ENCODE measurements at regions not wholly inside any gene's neighbourhood (a gene's known extent, or its start where the extent isn't known, plus 50 kb on each side); places are given as distances from the start of the nearest gene placed in this dataset.

DNA sequence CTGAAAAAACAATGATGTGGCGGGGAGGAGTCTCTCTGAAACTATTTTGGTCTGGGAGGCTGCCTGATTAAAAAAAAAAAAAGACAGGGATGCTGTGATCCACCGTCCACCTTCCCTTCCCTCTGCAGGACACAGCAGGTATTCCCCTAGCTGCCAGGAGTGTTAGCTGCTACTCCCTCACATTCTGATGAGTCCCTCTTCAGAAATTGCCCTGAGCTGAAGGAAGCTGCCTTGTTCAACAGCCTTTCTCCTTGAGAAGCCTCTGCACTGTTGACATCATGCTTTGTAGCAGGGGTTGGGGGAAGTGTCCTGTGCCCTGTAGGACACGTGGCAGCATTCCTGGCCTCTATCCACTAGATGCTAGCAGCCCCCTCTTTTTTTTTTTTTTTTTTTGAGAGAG lies 71.7 kb upstream of the ZMYND8 start:
- ATAC-seq (peak; percentile 82), DNase-seq (ENCODE audit: low spot score) (peak; percentile 62)
- no peak overlapping the region for H3K4me2 ChIP-seq
- Mint-ChIP-seq H3K27ac (no peak overlapping the region; the same call in 1 of the 2 replicates), H3K36me3 (ENCODE audit: low read depth) (peaks cover 19% of the 10 kb centered on the region), H3K9me3 (peaks cover 22% of the 10 kb centered on the region), H3K27me3 (ENCODE audit: insufficient read depth, low read depth, poor library complexity) (no peaks in the 10 kb centered on the region), H3K4me3 (no peak overlapping the region), H3K4me1 (peaks cover 14% of the 10 kb centered on the region)
- no peaks in the 10 kb centered on the region for H4K20me1 ChIP-seq (replicated peaks; ENCODE audit: insufficient read depth)
- H3K27ac ChIP-seq (ENCODE audit: low read depth), result no peak overlapping the region
- H2AFZ ChIP-seq, result peak overlapping the region; percentile 94; the same call in 1 of the 2 replicates
- no peaks in the 10 kb centered on the region for H3K27me3 ChIP-seq (ENCODE audit: insufficient read depth)
- TF ChIP-seq POLR2AphosphoS5 (IDR thresholded peaks at IDR 0.05; ENCODE audit: low read depth), result no peak
- no peak for TF ChIP-seq ZNF114 (CRISPR knock-in tag; IDR thresholded peaks at IDR 0.05)
- no peak for TF ChIP-seq EZH2phosphoT487 (IDR thresholded peaks at IDR 0.05; ENCODE audit: unreplicated experiment)
- 0 out of 2 replicates have a peak, but pooled peaks cover 3% of the 10 kb centered on the region for H3K4me1 ChIP-seq (ENCODE audit: insufficient read depth)
- H3K79me2 ChIP-seq (replicated peaks; ENCODE audit: insufficient read depth), result no peaks in the 10 kb centered on the region
- H3F3A ChIP-seq (replicated peaks; ENCODE audit: low read depth), result no peaks in the 10 kb centered on the region
- H3K9me2 ChIP-seq (ENCODE audit: insufficient read depth), result no peaks in the 10 kb centered on the region
- 0 out of 2 replicates have a peak, but pooled peaks cover 3% of the 10 kb centered on the region for H3K36me3 ChIP-seq (ENCODE audit: insufficient read depth)
- no peak overlapping the region for H3K4me3 ChIP-seq

DNA sequence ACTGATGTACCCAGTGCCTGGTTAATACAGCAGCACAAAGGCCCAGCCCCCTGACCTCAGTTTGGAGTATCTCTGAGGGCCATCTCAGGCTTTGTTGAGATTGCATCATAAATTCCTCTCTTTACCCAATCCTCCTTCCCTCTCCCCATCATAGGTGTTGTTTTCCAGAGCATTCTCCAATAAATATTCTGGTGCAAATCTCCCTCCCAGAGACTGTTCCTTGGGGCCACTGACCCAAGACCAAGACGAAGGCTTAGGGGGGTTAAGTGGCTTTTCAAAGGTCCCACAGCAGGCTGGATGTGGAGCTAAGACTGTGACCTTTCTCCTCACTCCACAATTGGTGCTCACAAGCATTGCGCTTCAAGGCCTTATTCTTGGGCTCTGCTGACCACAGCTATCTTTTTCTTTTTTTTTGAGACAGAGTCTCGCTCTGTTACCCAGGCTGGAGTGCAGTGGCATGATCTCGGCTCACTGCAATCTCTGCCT lies 72.4 kb upstream of the ZMYND8 start:
- peaks cover 7% of the 10 kb centered on the region; the same call in 2 of the 3 replicates for H3K4me1 Mint-ChIP-seq
- H3K4me3 Mint-ChIP-seq, result no peak overlapping the region
- no peaks in the 10 kb centered on the region for H3K27me3 Mint-ChIP-seq (ENCODE audit: insufficient read depth, low read depth, poor library complexity)
- no peak overlapping the region for H3K4me2 ChIP-seq
- peaks cover 22% of the 10 kb centered on the region for H3K9me3 Mint-ChIP-seq
- H3K4me3 ChIP-seq, result no peak overlapping the region
- H2AFZ ChIP-seq, result peak overlapping the region; percentile 94
- H3K27ac Mint-ChIP-seq, result peak overlapping the region; percentile 17; the same call in 1 of the 2 replicates
- H3K36me3 Mint-ChIP-seq (ENCODE audit: low read depth), result peaks cover 19% of the 10 kb centered on the region
- ATAC-seq (no peak), DNase-seq (ENCODE audit: low spot score) (no peak)
- no peaks in the 10 kb centered on the region for H3F3A ChIP-seq (replicated peaks; ENCODE audit: low read depth)
- TF ChIP-seq, protein P1, sequence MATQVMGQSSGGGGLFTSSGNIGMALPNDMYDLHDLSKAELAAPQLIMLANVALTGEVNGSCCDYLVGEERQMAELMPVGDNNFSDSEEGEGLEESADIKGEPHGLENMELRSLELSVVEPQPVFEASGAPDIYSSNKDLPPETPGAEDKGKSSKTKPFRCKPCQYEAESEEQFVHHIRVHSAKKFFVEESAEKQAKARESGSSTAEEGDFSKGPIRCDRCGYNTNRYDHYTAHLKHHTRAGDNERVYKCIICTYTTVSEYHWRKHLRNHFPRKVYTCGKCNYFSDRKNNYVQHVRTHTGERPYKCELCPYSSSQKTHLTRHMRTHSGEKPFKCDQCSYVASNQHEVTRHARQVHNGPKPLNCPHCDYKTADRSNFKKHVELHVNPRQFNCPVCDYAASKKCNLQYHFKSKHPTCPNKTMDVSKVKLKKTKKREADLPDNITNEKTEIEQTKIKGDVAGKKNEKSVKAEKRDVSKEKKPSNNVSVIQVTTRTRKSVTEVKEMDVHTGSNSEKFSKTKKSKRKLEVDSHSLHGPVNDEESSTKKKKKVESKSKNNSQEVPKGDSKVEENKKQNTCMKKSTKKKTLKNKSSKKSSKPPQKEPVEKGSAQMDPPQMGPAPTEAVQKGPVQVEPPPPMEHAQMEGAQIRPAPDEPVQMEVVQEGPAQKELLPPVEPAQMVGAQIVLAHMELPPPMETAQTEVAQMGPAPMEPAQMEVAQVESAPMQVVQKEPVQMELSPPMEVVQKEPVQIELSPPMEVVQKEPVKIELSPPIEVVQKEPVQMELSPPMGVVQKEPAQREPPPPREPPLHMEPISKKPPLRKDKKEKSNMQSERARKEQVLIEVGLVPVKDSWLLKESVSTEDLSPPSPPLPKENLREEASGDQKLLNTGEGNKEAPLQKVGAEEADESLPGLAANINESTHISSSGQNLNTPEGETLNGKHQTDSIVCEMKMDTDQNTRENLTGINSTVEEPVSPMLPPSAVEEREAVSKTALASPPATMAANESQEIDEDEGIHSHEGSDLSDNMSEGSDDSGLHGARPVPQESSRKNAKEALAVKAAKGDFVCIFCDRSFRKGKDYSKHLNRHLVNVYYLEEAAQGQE (IDR thresholded peaks at IDR 0.05; ENCODE audit: unreplicated experiment), result no peak
- no peak for TF ChIP-seq CREB1 (CRISPR knock-in tag; IDR thresholded peaks at IDR 0.05; ENCODE audit: low read depth)
- TF ChIP-seq, protein P2, sequence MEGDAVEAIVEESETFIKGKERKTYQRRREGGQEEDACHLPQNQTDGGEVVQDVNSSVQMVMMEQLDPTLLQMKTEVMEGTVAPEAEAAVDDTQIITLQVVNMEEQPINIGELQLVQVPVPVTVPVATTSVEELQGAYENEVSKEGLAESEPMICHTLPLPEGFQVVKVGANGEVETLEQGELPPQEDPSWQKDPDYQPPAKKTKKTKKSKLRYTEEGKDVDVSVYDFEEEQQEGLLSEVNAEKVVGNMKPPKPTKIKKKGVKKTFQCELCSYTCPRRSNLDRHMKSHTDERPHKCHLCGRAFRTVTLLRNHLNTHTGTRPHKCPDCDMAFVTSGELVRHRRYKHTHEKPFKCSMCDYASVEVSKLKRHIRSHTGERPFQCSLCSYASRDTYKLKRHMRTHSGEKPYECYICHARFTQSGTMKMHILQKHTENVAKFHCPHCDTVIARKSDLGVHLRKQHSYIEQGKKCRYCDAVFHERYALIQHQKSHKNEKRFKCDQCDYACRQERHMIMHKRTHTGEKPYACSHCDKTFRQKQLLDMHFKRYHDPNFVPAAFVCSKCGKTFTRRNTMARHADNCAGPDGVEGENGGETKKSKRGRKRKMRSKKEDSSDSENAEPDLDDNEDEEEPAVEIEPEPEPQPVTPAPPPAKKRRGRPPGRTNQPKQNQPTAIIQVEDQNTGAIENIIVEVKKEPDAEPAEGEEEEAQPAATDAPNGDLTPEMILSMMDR (conservative IDR thresholded peaks at IDR 0.05; ENCODE audit: low read depth in 2 of 2), result no peak
- TF ChIP-seq, protein P3, sequence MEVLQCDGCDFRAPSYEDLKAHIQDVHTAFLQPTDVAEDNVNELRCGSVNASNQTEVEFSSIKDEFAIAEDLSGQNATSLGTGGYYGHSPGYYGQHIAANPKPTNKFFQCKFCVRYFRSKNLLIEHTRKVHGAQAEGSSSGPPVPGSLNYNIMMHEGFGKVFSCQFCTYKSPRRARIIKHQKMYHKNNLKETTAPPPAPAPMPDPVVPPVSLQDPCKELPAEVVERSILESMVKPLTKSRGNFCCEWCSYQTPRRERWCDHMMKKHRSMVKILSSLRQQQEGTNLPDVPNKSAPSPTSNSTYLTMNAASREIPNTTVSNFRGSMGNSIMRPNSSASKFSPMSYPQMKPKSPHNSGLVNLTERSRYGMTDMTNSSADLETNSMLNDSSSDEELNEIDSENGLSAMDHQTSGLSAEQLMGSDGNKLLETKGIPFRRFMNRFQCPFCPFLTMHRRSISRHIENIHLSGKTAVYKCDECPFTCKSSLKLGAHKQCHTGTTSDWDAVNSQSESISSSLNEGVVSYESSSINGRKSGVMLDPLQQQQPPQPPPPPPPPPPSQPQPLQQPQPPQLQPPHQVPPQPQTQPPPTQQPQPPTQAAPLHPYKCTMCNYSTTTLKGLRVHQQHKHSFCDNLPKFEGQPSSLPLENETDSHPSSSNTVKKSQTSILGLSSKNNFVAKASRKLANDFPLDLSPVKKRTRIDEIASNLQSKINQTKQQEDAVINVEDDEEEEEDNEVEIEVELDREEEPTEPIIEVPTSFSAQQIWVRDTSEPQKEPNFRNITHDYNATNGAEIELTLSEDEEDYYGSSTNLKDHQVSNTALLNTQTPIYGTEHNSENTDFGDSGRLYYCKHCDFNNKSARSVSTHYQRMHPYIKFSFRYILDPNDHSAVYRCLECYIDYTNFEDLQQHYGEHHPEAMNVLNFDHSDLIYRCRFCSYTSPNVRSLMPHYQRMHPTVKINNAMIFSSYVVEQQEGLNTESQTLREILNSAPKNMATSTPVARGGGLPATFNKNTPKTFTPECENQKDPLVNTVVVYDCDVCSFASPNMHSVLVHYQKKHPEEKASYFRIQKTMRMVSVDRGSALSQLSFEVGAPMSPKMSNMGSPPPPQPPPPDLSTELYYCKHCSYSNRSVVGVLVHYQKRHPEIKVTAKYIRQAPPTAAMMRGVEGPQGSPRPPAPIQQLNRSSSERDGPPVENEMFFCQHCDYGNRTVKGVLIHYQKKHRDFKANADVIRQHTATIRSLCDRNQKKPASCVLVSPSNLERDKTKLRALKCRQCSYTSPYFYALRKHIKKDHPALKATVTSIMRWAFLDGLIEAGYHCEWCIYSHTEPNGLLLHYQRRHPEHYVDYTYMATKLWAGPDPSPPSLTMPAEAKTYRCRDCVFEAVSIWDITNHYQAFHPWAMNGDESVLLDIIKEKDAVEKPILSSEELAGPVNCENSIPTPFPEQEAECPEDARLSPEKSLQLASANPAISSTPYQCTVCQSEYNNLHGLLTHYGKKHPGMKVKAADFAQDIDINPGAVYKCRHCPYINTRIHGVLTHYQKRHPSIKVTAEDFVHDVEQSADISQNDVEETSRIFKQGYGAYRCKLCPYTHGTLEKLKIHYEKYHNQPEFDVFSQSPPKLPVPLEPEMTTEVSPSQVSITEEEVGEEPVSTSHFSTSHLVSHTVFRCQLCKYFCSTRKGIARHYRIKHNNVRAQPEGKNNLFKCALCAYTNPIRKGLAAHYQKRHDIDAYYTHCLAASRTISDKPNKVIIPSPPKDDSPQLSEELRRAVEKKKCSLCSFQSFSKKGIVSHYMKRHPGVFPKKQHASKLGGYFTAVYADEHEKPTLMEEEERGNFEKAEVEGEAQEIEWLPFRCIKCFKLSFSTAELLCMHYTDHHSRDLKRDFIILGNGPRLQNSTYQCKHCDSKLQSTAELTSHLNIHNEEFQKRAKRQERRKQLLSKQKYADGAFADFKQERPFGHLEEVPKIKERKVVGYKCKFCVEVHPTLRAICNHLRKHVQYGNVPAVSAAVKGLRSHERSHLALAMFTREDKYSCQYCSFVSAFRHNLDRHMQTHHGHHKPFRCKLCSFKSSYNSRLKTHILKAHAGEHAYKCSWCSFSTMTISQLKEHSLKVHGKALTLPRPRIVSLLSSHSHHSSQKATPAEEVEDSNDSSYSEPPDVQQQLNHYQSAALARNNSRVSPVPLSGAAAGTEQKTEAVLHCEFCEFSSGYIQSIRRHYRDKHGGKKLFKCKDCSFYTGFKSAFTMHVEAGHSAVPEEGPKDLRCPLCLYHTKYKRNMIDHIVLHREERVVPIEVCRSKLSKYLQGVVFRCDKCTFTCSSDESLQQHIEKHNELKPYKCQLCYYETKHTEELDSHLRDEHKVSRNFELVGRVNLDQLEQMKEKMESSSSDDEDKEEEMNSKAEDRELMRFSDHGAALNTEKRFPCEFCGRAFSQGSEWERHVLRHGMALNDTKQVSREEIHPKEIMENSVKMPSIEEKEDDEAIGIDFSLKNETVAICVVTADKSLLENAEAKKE (CRISPR knock-in tag; IDR thresholded peaks at IDR 0.05), result no peak
- no peak for TF ChIP-seq JUNB (IDR thresholded peaks at IDR 0.05; ENCODE audit: unreplicated experiment)
- TF ChIP-seq NANOG (IDR thresholded peaks at IDR 0.05; ENCODE audit: borderline replicate concordance), result no peak
- TF ChIP-seq ZNF331 (CRISPR knock-in tag; IDR thresholded peaks at IDR 0.05; ENCODE audit: low read depth), result no peak
- TF ChIP-seq STAT1 (IDR thresholded peaks at IDR 0.05; ENCODE audit: unreplicated experiment), result no peak
- no peaks in the 10 kb centered on the region for H3K27me3 ChIP-seq (ENCODE audit: insufficient read depth)
- H3K79me2 ChIP-seq (replicated peaks; ENCODE audit: insufficient read depth), result no peaks in the 10 kb centered on the region
- peak overlapping the region; percentile 77; the same call in 1 of the 2 replicates for H3K27ac ChIP-seq (ENCODE audit: low read depth)
- H3K4me1 ChIP-seq (ENCODE audit: insufficient read depth), result no peaks in the 10 kb centered on the region
- H3K36me3 ChIP-seq (ENCODE audit: insufficient read depth), result 0 out of 2 replicates have a peak, but pooled peaks cover 3% of the 10 kb centered on the region
- no peaks in the 10 kb centered on the region for H3K9me2 ChIP-seq (ENCODE audit: insufficient read depth)
- H4K20me1 ChIP-seq (replicated peaks; ENCODE audit: insufficient read depth), result no peaks in the 10 kb centered on the region
